HG03520 (cell line): ENCODE measurements at regions not wholly inside any gene's neighbourhood (a gene's known extent, or its start where the extent isn't known, plus 50 kb on each side); places are given as distances from the start of the nearest gene placed in this dataset.

ENCODE experiments used
- ATAC-seq: cut with Tn5 transposase; IDR thresholded peaks from one replicate; pipeline ENCODE4 v1.9.1; 2021; ENCODE audit warnings: mild to moderate bottlenecking, moderate library complexity; ENCODE audit not compliant: unreplicated experiment

DNA sequence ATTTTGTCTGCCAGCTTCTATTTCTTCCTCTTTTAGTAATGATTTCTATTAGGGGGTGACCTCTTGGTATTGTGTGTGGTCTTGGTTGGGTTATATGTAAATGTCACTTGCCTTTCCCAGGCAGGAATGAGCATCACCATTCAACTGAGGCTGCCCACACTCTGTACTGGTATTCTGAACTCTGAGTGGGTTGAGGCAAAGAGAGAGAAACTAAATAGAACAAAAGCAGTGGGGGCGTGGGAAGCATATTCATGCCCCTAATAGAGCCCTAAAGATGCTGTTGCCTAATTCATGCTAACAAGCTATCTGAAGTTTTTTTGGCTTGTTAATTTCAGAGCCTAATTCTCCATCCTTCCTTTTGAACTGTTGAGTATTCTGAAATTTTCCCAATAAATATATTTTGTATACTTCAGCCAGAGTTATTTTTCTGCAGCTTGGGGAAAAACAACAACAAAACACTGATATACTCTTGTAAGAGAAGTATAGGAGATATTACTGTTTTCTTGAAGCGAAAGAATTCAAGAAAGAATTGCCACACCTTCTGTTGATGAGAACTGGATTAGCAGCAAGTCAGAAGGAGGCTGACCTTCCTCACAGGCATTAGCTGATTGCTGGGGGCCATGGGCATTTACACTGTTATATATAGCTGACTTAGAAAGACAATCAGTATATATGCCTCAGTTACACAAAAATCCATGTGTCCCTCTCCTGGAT is 315.8 kb upstream of the KLF12 start:
- ATAC-seq, result no peak

DNA sequence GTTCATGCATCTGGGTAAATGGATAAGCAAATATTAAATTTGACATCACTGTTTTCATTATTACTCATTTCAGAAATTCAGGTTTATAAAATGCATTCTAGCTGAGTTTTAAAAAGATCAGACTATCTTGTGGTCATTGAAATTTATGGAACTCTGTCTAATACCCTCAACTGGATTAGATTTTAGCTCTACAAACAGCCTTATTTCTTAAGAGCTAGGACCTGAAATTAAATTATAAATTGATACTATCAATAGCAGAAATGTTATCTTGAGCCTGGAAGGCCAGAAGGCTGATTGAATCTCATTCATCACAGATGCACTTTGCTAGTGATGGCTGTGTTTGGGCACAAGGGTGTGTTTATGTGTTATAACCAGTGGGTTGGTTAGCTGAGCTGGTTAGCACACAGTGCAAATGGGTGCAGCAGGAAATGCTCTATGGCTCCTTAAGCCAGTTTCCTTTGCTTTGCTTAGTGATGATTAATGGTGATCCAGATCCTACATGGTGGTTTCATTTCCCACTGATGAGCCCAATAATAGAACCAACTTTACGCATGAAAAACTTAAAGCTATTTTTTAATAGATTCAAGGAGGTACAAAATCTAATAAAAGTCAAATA is 310.8 kb upstream of the KLF12 start:
- no peak for ATAC-seq

DNA sequence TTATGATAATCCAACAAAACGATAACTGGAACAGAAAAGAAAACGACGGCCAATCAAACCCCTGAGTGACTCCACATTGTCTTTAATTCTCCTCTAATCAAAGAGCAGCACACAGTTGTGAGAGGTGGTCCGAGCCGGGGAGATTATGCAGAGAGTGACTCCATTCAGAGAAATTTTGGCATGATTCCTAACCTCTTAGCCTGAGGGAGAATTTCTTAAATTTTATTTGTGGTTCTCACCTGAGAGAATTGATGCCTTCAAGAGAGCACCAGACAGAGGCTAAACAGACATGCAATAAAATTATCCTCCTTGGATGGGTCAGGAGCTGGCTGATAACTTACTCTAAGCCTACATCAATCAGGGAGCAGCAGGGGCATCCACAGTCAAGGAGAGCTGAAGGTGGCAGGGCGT is 310.0 kb upstream of the KLF12 start:
- no peak for ATAC-seq

DNA sequence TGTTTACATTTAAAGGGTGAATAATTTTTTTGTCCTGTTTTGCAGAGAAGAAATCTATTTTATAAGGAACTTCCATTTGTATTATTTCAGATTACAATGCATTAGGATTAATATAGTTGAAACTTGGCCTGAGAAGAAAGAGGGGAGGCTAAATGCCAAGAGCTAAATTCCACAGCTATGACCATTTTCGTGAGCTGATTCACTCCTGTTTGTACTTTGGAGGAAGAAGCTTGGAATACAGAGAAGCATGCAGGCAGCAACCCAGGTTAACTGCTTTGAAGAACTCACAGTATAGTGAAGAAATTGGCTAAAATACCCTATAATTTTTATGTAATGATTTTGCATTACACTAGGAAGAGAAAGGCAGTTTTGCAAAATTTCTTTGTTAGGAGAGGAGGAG is 309.4 kb upstream of the KLF12 start:
- no peak for ATAC-seq

DNA sequence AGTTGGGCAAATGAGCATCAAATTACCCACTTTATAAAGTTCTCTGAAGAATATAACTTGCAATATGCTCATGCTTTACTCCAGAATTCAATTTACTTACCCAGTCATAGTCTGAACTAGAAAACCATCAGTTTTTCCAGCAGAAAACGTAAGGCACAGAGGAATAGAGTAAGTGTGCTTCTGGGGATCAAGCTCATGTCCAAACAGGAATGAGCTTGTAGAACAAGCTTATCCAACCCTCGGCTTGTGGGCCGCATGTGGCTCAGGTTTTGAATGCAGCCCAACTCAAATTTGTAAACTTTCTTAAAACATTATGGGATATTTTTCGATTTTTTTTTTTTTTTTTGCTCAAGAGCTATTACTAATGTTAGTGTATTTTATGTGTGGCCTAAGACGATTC is 308.5 kb upstream of the KLF12 start:
- ATAC-seq, result no peak

DNA sequence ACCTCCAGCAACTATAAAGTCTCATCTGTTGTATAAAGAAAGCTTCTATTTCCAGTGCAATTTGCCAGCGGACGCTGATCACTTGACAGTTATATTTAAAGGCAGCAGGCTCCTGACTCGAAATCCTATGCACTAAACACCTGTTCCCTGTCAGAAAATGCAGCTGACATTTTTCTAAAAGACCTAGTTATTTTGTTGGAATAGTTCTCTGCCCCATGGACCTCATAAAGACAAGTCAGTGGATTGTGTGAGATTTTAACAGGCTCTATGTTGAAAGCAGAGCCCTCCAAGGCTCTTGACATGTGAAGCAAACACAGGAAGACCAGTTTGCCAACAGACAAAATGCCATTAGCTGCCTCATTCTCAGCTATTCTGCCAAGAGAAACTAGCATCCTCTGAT is 304.7 kb upstream of the KLF12 start:
- no peak for ATAC-seq

DNA sequence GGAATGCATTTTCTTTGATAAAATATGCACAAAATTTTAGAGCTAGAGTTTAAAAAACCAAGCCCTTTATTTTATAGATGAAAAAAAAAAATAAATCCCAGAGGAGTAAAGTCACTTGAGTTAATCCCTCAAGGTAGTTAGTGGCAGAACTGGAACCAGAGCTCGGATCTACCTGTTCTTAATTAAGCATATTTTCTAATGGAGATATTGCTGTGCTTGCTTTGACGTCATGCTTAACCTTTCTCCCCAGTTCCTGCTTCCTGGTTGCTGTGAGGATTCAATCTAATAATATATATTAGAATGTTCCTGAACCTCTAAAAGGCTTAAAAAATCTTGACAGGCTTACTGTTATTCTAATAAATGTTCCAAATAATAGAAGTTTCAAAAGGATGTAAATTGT is 300.6 kb upstream of the KLF12 start:
- no peak for ATAC-seq

DNA sequence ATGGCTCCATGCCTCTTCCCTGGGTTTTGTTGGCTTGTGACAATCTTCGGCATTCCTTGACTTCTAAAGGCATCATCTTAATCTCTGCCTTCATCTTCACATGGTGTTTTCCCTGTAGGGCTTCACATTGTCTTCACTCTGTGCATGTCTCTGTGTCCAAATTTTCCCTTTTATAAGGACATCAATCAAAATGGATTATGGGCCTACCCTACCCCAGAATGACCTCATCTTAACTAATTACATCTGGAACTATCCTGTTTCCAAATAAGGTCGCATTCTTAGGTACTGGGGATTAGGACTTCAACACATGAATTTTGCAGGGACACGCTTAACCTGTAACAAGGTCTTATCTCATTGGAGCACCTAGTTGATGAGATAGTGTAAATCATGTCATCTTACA is 290.3 kb upstream of the KLF12 start:
- ATAC-seq, result no peak

DNA sequence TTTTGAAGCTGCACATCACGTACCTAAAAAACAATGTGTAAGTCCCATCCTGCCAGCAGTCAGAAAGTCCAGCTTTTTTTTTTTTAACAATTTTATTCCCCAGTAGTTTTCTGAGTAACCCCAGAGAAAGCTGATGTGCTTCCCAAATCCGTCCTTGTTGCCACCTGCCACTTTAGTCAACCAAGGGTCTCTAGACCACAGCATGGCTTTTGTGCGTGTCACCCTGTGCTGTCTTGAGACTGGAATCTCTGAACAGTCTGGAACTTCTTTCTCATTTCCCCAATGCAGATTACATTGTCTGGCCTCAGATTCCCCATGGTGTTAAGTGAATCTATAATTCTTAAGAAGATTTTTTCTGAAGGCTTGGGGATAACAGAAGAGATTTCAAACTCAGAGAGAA is 289.2 kb upstream of the KLF12 start:
- ATAC-seq, result no peak

DNA sequence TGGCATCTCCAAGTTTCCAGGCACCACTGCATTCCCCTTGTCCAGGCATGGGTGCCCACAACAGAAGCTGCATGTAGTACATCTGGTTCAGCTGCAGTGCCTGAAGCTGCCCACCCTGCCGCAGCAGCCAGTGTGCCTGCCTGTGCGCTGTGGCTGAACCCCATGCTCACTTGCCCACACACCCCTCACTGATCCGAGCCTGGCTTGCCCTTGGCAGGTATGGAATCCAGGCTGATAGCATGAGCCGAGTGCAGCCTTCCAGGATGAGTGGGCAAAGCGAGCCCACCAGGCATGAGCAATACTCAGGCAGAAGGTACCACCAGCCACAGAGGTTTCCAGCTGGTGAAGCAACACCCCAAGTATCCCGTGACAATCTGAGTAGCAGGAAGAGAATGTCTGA is 280.3 kb upstream of the KLF12 start:
- ATAC-seq, result no peak

DNA sequence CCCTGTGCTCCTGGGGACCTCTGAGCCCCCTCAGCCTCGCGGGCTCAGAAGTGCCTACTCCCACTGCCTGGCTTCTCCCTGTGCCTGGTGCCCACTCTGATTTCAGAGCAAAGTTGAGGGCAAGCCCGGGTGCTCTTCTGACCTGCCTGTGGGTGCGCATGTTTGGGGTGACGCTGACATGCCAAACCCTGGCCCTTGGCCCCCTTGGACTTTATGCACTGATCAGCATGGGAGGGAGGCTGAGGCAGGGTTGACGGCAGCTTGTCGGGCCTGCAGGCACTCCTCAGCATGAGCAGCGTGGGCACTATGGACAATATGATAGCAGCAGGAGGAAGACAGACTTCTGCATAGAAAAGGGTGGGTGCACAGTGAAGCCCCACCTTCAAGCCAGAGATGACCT is 279.3 kb upstream of the KLF12 start:
- no peak for ATAC-seq

DNA sequence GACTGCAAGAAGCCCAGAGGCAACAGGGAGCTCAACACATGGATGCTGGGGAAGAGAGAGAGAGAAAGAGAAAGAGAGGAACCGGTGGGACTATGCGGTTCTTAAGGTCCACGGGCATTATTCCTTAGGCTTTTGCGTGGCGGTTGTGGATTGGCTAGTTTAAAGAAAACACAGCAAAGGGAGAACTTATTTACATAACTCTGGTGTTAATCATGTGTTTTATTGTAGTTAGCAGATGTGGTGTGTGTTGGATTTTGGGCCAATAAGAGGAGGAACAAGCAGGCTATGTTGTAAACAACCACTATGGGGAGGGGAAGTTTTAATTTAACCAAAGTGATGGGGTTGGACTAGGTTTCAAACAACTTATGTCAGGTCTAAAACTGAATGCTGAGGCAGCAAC is 275.3 kb upstream of the KLF12 start:
- no peak for ATAC-seq

DNA sequence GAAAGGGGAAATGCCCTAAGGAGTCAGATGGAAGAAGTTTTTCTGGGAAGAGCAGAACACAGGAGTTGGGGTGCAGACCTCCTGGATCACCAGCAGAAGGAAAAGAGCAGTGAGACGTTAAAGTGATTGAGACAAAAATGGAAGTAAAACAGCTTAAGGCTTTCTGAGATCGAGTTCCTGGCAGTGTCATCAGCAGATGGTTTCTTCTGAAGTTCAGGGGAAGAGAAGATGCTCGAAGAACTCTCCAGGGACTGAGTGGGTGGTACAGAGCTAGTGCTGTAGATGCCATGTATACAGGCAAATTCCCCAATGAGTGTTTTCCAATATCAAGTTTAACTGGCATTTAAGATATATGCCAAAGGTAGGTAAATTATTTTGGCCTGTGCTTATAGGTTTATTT is 272.2 kb upstream of the KLF12 start:
- ATAC-seq, result no peak

DNA sequence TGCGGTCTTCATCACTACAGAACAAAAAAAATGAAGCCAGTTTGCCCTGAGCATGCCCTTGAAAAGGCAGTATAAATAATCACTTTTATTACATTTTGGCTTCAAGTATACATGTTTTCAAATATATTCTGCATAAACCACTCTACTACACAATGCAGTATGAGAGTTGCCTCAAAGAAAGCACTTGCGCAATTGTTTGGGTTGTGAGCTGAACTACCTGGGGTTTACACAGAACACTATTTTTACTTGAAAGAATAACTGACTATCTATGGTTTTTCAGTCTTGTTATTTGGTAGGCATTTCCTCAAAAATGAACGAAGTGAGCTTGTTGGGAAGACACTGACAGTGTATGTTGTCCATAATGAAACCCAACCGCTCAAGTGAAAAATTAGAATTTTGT is 264.4 kb upstream of the KLF12 start:
- ATAC-seq, result no peak

DNA sequence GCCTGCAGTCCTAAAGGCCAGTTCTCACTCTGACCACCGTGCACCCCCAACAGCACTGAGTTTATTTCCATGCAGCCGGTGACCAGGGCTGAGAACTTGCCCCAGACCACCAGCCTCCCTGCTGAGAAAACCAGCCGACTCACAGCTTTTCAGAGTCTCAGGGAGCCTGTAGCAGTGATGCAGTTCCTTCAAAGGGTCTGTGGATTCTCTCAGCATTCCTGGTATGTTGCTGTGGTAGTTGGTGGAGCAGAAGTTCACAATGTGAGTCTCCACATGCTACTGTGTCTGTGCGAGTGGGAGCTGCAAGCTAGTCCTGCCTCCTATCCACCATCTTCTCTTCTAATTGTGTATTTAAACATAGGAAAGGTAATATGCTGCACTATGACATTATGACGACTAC is 254.9 kb upstream of the KLF12 start:
- no peak for ATAC-seq

DNA sequence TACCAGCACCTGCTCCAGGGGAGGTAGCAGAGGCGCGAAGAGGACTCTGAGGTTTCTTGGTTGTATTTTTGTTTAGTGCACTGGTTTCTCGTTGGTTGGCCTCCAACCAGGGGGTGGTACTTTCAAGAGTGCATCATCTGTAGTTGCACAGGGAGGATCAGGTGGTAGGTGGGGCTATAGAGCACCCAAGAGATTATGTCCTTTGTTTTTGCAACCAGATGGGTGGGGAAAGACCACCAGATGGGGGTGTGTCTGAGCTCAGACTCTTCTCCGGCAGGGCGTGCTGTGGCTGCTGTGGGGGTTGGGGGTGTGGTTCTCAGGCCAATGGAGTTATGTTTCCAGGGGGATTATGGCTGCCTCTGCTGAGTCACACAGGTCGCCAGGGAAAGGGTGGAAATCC is 254.4 kb upstream of the KLF12 start:
- no peak for ATAC-seq

DNA sequence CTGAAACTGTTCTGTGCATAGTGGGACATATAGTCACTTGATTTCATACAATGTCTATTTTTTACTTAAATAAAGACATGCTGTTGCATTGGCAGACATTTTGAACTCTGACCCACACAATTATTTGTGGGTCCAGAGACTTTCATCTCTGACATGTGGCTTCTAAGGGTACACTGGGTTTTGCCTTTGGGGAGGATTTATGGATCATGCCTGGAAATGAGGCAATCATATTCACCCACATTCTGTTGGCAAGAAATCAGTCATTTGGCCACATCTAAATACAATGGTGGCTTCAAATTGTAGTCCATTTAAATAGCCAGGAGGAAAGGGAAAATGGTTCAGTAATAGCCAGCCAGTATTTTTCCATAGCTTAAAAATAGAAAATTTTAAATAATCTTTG is 238.3 kb upstream of the KLF12 start:
- no peak for ATAC-seq

DNA sequence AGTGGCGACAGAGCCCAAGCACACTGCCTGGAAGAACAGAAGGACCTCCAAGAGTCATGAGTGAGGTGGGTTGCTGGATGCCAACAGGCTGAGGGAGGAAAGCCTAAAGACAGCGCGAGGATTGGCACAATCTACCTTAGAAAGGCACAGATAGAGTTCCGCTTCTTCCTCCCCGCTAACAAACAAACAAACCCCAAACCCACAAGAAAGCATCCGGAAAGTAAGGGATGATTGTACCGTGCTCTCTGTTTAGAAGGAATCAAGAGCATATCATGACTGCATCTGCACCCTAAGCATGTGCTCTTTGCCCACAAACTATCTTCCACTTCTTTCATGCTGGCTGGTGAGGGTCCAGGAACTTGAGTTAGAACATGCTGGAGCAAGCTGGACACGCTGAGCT is 233.0 kb upstream of the KLF12 start:
- ATAC-seq, result no peak

DNA sequence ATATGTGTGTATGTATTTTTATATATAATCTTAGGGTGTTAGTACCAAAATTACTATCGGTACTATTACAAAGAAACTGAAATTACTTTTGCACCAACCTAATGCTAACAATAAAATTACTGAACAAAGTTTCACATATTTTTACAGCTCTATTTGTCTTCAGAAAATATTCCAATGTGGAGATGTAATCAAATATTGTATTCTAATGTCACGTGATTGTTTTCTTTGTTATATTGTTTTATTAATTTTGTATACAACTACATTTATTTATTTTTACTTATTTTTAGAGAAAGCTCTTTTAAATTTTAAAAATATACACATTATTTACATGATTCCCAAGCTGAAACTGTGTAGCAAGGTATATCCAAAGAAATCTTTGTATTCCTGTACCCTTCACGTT is 227.1 kb upstream of the KLF12 start:
- ATAC-seq, result no peak

DNA sequence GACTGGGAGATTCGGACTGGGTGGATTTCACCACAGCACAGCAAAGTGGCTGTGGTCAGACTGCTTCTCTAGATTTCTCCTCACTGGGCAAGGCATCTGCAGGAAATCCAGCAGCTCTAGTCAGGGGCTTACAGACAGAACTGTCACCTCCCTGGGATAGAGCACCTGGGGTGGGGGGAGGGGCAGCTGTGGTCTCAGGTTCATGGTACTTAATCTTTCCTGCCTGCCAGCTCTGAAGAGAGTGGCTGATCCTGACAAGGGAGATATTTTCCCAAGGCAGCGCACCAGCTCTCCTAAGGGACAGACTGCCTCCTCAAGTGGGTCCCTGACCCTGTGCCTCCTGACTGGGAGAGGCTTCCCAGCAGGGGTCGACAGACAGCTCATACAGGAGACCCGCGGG is 212.8 kb upstream of the KLF12 start:
- no peak for ATAC-seq

DNA sequence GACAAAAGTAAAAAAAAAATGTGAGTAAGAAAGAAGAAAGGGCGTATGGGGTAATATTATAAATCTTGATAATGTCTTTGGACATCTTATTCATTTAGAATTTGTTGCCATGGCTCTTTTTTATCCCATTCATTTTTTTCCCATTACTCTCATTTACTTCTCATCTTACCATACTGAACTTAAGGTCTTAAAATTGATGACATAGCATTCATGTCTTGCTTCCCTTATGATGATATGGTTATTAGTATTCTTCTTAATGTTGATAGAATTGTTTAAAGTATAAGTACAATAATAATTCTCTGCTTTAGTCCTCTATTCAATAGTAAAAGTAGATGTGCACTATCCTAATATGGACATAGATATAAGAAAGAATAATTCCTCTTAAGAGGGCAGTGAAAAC is 204.1 kb upstream of the KLF12 start:
- no peak for ATAC-seq

DNA sequence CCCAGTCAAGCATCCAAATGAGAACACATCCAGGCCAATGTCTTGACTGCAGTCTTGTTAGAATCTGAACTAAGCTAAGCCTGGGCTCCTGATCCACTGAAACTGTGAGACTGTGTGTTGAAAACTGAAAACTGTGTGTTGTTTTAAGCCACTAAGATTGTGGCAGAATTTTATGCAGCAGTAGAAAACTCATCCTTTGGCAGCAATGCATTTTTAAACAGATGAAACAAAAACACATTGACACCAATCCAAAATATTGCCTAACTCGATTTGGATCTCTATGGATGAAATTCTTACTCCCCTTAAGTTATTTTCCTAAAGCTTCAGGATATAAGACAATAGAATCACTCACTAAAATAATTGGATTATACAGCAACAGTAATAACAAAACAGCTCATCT is 202.3 kb upstream of the KLF12 start:
- ATAC-seq, result no peak

DNA sequence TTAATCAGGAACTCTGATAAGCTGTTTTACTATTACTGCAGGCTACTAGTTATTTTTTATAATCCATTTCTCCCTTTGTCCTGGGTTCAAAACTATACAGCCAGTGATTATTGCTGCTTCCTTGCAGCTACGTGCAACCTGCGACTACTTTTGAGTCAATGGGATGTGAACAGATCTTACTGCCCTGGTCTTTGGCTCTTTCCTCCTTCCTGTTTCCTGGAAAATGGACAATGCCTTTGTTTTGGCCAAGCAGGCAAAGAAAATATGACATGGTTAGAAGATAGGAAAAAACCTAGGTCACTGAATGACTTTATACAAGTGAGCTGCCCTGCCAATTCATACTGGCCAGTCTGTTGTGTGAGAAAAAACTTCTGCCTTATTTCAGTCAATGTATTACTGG is 201.2 kb upstream of the KLF12 start:
- no peak for ATAC-seq
